D341Med (cell line): ENCODE measurements at regions not wholly inside any gene's neighbourhood (a gene's known extent, or its start where the extent isn't known, plus 50 kb on each side); places are given as distances from the start of the nearest gene placed in this dataset.

Source experiments
- DNase-seq: peaks from one replicate; pipeline ENCODE4 v3.0.0; 2012; ENCODE audit warnings: low spot score

GRCh38 chr16:73879621-73880020, 417.0 kb upstream of the PSMD7 start:
- no peak for DNase-seq

- DNase-seq, result peak; percentile 34
These were observed 418.0 kb upstream of the PSMD7 start for GRCh38 chr16:73878611-73879010.

DNA sequence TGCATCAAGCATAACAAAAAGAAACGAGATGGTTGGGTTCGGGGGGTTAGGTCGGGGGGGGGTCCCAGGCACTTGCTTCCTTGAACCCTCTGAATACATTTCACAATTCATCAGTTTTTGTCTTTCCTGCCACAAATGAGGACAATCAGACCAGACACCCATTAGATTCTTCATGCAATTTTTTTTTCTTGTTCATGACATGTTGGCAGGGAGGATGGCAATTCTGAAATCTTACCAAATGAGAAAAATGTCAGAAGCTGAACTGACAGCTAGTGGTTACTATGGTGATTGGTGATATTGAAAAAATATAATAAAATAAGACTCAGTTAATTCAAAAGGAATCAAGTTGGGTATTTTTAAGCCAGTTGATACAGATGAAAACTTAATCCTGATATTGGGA, 419.5 kb upstream of the PSMD7 start:
- DNase-seq, result no peak

DNA sequence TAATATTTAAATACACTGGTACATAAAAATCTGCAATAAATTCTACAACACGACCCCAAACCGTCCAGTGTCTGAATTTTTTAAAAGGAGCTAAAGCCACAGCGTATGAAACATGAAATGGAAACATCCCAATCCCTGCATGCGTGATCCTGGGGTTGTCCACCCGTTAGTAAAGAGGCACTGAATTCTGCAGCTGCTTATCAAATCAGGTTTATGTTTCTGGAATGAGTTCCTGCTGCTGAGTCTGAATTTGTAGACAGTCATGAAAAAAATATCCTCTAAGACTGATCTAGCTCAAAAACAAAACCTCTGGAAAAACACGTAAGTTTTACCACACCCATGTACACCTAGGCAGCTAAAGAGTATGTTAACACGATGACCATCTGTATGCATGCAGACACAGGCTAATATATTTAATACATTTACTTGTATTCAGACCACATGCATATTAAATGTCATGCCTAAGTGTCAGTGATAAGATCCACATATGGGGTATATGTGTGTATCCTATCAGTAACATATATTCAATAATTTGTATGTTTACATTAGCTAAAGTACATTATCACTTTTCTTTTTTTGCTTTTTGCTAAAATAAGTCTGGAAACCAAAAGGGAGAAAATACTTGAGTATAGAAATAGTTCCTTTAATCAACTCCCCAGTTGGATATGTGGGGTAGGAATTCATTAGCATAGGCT, 420.5 kb upstream of the PSMD7 start:
- DNase-seq, result no peak

DNA sequence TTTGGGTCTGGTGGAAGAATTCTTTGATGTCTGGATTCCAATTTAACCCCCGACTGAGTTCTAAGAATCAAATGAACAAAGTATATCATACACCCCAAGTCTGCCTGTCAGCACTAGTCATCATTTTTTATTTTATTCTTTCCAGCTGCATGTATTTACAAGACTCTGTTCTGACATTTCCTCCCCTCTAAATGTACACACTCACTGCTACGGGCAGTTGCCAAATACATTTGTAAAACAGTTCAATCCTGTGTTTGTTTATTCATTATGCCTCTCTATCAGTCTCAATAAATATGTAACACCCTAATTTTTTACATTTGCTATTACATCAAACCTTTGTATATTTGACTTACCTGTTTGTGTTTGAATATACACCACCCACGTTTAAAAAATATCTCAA, 422.3 kb upstream of the PSMD7 start:
- DNase-seq, result no peak

GRCh38 chr16:73873643-73874042, 423.0 kb upstream of the PSMD7 start:
- no peak for DNase-seq

DNA sequence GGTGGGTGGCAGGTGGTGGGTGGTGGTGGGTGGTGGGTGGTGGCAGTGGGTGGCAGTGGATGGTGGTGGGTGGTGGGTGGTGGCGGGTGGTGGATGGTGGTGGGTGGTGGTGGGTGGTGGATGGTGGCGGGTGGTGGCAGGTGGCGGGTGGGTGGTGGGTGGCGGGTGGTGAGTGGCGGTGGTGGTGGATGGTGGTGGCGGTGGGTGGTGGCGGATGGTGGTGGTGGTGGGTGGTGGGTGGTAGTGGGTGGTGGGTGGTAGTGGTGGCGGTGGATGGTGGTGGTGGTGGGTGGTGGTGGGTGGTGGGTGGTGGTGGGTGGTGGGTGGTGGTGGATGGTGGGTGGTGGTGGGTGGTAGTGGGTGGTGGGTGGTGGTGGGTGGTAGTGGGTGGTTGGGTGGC, 423.8 kb upstream of the PSMD7 start:
- DNase-seq, result no peak

DNA sequence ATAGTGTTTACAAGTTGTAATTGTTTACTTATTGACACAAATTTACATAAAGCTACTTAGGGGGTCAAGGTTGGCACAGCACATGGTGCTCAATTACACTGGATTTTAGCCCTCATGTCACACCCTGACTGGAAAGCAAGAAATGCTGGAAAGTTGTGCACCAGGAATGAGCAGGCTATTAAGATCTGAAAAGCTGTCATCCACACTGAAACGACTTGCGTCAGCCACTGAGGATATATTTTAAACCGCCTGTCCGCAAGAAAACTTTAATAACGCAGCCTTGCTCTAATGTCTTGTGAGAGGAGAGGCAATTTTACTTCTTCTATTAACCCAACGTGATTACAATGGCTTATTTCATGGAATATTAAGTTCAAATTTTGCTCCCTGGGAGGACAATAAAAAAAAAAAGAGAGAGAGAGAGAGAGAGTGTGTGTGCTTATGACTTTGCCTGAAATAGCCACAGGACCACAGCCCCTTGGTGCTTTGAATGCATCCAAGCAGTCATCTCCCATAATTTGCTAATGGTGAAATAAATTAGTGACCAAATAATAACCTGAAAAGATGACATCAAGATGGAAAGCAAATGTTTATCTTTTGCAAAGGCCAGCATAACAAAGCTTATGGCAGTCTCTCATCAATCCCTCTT, 425.4 kb upstream of the PSMD7 start:
- no peak for DNase-seq

DNA sequence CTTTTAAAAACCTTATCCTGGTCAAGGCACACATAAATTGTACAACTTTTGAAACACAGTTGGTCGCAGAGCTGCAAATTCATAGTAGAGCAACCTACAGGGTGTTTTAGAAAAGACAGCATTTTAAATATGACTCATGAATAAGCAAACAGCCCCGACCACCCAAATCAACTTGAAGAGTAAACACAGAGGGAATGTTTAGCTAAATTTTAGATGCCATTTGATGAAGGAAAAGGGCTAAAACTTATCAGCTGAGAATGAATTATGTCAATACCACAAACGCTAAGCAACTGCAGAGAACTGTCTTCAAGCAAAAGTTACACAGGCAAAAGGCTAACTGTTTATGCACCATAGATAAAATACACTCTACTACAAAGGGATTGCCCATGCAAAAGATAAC, 427.5 kb upstream of the PSMD7 start:
- no peak for DNase-seq

- DNase-seq, result no peak
These were observed 431.7 kb upstream of the PSMD7 start for GRCh38 chr16:73864868-73865267.

DNA sequence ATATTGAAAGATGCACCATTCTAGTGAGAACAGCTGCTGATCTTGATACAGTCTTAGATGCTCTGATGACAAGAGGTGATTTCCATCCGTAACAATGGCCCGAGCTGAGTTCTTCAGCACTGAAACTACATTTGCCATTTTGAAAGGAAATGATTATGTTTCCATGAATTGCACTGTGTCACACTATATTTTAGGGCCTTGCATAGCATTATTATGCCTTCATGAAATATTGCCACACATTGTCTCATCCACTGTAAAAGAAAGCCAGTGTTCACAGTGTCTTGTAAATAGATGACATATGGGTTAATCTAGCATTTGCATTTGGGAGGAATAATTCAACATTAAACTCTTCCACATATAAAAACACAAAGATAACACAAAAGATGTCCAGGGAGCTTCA, 438.3 kb upstream of the PSMD7 start:
- DNase-seq, result no peak

GRCh38 chr16:73853968-73854367, 442.6 kb upstream of the PSMD7 start:
- no peak for DNase-seq

DNA sequence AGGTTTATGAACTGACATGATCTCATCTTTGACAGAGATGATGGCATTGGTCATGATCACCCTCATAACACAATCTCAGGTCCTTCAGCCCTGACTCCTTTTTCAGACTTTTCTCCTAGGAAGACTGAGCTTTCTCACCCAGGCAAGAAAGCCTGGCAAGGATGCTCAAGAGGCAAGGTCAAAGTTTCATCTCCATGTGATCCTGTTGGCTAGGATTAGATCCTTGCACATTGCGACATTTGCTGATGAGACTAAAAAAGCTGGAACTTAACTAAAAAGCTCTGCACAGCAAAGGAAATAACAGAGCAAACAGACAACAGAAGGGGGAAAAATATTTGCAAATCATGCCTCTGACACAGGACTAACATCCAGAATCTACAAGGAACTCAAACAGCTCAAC, 444.1 kb upstream of the PSMD7 start:
- DNase-seq, result no peak

DNA sequence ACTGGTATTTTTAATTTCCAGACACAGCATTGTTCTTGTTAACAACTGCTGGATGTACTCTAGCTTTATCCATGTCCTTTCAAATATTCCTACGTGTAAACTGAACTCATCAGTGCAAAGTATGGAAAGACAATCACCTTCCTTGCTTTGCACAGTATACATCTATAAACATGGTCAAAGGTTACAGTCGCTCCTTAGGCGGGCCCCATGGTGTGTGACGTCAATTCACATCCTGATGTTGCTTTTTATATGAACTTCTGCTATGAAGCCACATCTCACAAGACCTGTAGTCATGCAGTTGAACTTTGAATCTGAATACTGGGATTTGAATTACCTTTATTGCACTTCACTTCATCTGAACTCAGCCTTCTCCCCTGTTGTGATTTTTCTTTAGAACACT, 447.6 kb upstream of the PSMD7 start:
- DNase-seq, result no peak

- DNase-seq, result no peak
These were observed 449.5 kb upstream of the PSMD7 start for GRCh38 chr16:73847090-73847489.

DNA sequence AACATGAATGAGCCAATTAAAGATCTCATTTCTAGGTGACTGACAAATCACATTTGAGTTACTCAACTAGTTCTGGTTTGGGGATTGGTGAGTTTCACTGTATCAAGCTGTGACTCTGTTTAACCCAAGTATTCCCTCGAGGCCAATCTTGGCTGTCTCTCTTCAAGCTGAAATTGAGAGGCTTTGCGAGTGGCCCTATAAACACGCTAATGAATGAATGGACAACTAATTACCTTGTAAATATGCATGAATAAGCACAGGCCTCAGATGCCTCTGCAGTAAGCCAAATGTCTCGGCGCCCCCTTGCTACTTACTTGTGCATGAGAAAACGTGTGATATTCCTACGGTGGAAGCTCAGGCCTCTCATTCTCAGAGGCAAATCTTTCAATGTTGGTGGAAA, 450.3 kb upstream of the PSMD7 start:
- no peak for DNase-seq

GRCh38 chr16:73846007-73846330, 450.6 kb upstream of the PSMD7 start:
- no peak for DNase-seq

GRCh38 chr16:73845238-73846006, 451.2 kb upstream of the PSMD7 start:
- no peak for DNase-seq

- DNase-seq, result no peak
These were observed 455.9 kb upstream of the PSMD7 start for GRCh38 chr16:73840728-73841127.

GRCh38 chr16:73831220-73831619, 465.4 kb upstream of the PSMD7 start:
- no peak for DNase-seq

- no peak for DNase-seq
These were observed 473.3 kb upstream of the PSMD7 start for GRCh38 chr16:73823205-73823849.

- DNase-seq, result no peak
These were observed 478.9 kb upstream of the PSMD7 start for GRCh38 chr16:73817526-73818324.
